NCI-H1417 treated with DMSO at 0.1 percent for 48 hours (cell line): ENCODE measurements at regions not wholly inside any gene's neighbourhood (a gene's known extent, or its start where the extent isn't known, plus 50 kb on each side); places are given as distances from the start of the nearest gene placed in this dataset.
"Not testable (repeated sequence)": the region's sequence is repeated elsewhere in the genome, so short reads cannot be mapped to it uniquely, and the experiment has no call there.

Experiments
- DNase-seq: peaks from one replicate; lab custom pipeline; 2025; lab: John Stamatoyannopoulos, UW

GRCh38 chr1:238752327-238752726 is 634.0 kb upstream of the CHRM3 start:
- no peak for DNase-seq

- DNase-seq, result no peak
Observed at GRCh38 chr1:238745069-238745468, 641.3 kb upstream of the CHRM3 start.

GRCh38 chr1:238738892-238739291 is 647.5 kb upstream of the CHRM3 start:
- no peak for DNase-seq

- no peak for DNase-seq
Observed at GRCh38 chr1:238727670-238728069, 658.7 kb upstream of the CHRM3 start.

- DNase-seq, result no peak
Observed at GRCh38 chr1:238722812-238723211, 663.6 kb upstream of the CHRM3 start.

- DNase-seq, result no peak
Observed at GRCh38 chr1:238710697-238711096, 675.7 kb upstream of the CHRM3 start.

- DNase-seq, result no peak
Observed at GRCh38 chr1:238701024-238701423, 685.3 kb upstream of the CHRM3 start.

- DNase-seq, result no peak
Observed at GRCh38 chr1:238690415-238690814, 696.0 kb upstream of the CHRM3 start.

GRCh38 chr1:238684576-238684975 is 701.8 kb upstream of the CHRM3 start:
- not testable (repeated sequence) for DNase-seq

- DNase-seq, result no peak
Observed at GRCh38 chr1:238681451-238681850, 704.9 kb upstream of the CHRM3 start.

- DNase-seq, result no peak
Observed at GRCh38 chr1:238681021-238681420, 705.3 kb upstream of the CHRM3 start.

GRCh38 chr1:238677567-238677966 is 708.8 kb upstream of the CHRM3 start:
- DNase-seq, result no peak

- no peak for DNase-seq
Observed at GRCh38 chr1:238675221-238675620, 711.1 kb upstream of the CHRM3 start.

- no peak for DNase-seq
Observed at GRCh38 chr1:238674316-238674715, 712.1 kb upstream of the CHRM3 start.

- no peak for DNase-seq
Observed at GRCh38 chr1:238673561-238673960, 712.8 kb upstream of the CHRM3 start.

- DNase-seq, result no peak
Observed at GRCh38 chr1:238672806-238673205, 713.6 kb upstream of the CHRM3 start.

GRCh38 chr1:238672262-238672661 is 714.1 kb upstream of the CHRM3 start:
- DNase-seq, result no peak

- DNase-seq, result no peak
Observed at GRCh38 chr1:238664139-238664538, 722.2 kb upstream of the CHRM3 start.

GRCh38 chr1:238660849-238661248 is 725.5 kb upstream of the CHRM3 start:
- DNase-seq, result no peak

GRCh38 chr1:238658763-238659162 is 727.6 kb upstream of the CHRM3 start:
- DNase-seq, result no peak

- no peak for DNase-seq
Observed at GRCh38 chr1:238653693-238654321, 732.6 kb upstream of the CHRM3 start.

- DNase-seq, result no peak
Observed at GRCh38 chr1:238652346-238652968, 733.9 kb upstream of the CHRM3 start.

- no peak for DNase-seq
Observed at GRCh38 chr1:238649200-238649599, 737.2 kb upstream of the CHRM3 start.

GRCh38 chr1:238648751-238649150 is 737.6 kb upstream of the CHRM3 start:
- DNase-seq, result no peak
